Endodermal cell (in vitro differentiated cells): ENCODE measurements at regions not wholly inside any gene's neighbourhood (a gene's known extent, or its start where the extent isn't known, plus 50 kb on each side); places are given as distances from the start of the nearest gene placed in this dataset.

Experiments used
- DNase-seq: peaks from one replicate; pipeline ENCODE4 v3.0.0-alpha.2; 2017
- H3K27ac ChIP-seq: 2 replicates; pipeline ENCODE4 v1.5.1; 2013; ENCODE audit warnings: mild to moderate bottlenecking, low read depth, low read length, moderate library complexity
- H3K27me3 ChIP-seq: 2 replicates; pipeline ENCODE4 v1.6.1; 2013; ENCODE audit warnings: mild to moderate bottlenecking, low read length, moderate library complexity; ENCODE audit not compliant: insufficient read depth, control insufficient read depth, poor library complexity, severe bottlenecking
- H3K36me3 ChIP-seq: 2 replicates; pipeline ENCODE4 v1.7.0; 2013; ENCODE audit warnings: mild to moderate bottlenecking, low read length, moderate library complexity; ENCODE audit not compliant: control insufficient read depth, insufficient read depth
- H3K4me1 ChIP-seq: one replicate; pipeline ENCODE4 v1.7.0; 2013; ENCODE audit warnings: low read length; ENCODE audit not compliant: control insufficient read depth, insufficient read depth
- H3K4me3 ChIP-seq: 2 replicates; pipeline ENCODE4 v1.5.1; 2013; ENCODE audit warnings: mild to moderate bottlenecking, low read length, moderate library complexity
- H3K9ac ChIP-seq: 2 replicates; pipeline ENCODE4 v1.6.1; 2013; ENCODE audit warnings: mild to moderate bottlenecking, low read length, moderate library complexity; ENCODE audit not compliant: poor library complexity, severe bottlenecking; ENCODE audit errors: extremely low read depth
- H3K9me3 ChIP-seq: 2 replicates; pipeline ENCODE4 v1.6.1; 2013; ENCODE audit warnings: mild to moderate bottlenecking, low read length, moderate library complexity; ENCODE audit not compliant: control insufficient read depth
- H3K27ac Mint-ChIP-seq: 2 replicates; pipeline ENCODE4 v1.8.0; 2020; ENCODE audit warnings: mixed read lengths
- H3K27me3 Mint-ChIP-seq: 2 replicates; pipeline ENCODE4 v1.8.0; 2021; ENCODE audit warnings: mild to moderate bottlenecking, mixed read lengths; ENCODE audit not compliant: insufficient read depth
- H3K36me3 Mint-ChIP-seq: 2 replicates; pipeline ENCODE4 v1.8.0; 2020; ENCODE audit warnings: low read depth, mixed read lengths
- H3K4me1 Mint-ChIP-seq: 2 replicates; pipeline ENCODE4 v1.8.0; 2020; ENCODE audit warnings: mixed read lengths
- H3K4me3 Mint-ChIP-seq: 2 replicates; pipeline ENCODE4 v1.8.0; 2020; ENCODE audit warnings: mild to moderate bottlenecking, moderate library complexity, mixed read lengths
- H3K9me3 Mint-ChIP-seq: 2 replicates; pipeline ENCODE4 v1.8.0; 2020; ENCODE audit warnings: mild to moderate bottlenecking, mixed read lengths
- WGBS, 2 experiments: methylation state at CpG; one replicate each; pipeline versions ENCODE4 v1.1.5 to v1.1.7; 2013; ENCODE audit warnings: missing lambda C conversion rate in 2 of 2, mixed read lengths in 1 of 2; ENCODE audit not compliant: insufficient coverage in 1 of 2, insufficient read length in 1 of 2; 5-methylcytosine and 5-hydroxymethylcytosine counted together
- TF ChIP-seq, protein P1 (sequence below): fragments of 200-600 bp; sonication (generic); conservative IDR thresholded peaks from 2 replicates; pipeline ENCODE4 v1.5.0; 2021; ENCODE audit warnings: antibody characterized with exemption, mild to moderate bottlenecking

DNA sequence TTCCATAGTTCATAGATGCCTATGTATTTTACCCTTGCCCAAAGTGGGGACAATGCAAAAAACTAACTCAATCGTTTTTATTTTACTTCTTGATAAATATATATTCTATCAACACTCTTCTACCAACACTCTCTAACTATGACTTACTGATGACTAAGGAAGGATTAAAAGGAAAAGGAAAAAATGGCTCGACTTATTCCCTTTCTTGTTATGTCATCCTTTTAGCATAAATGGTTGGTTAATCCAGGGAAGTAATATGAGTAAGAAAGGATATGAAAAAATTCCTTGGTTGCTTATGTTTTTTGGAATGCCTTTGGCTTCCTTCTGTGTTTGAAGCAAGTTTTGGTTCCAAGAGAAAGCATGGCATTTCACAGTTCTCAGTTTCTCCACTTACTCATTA, 1087.1 kb downstream of the C4orf33 start:
- Histone ChIP-seq H3K36me3 (no peaks in the 10 kb centered on the region), H3K9me3 (peaks cover 5% of the 10 kb centered on the region), H3K27ac (no peak overlapping the region), H3K9ac (no peak overlapping the region), H3K4me1 (no peaks in the 10 kb centered on the region), H3K4me3 (no peak overlapping the region), H3K27me3 (no peaks in the 10 kb centered on the region)
- H3K27ac Mint-ChIP-seq = no peak overlapping the region
- TF ChIP-seq, protein P1, sequence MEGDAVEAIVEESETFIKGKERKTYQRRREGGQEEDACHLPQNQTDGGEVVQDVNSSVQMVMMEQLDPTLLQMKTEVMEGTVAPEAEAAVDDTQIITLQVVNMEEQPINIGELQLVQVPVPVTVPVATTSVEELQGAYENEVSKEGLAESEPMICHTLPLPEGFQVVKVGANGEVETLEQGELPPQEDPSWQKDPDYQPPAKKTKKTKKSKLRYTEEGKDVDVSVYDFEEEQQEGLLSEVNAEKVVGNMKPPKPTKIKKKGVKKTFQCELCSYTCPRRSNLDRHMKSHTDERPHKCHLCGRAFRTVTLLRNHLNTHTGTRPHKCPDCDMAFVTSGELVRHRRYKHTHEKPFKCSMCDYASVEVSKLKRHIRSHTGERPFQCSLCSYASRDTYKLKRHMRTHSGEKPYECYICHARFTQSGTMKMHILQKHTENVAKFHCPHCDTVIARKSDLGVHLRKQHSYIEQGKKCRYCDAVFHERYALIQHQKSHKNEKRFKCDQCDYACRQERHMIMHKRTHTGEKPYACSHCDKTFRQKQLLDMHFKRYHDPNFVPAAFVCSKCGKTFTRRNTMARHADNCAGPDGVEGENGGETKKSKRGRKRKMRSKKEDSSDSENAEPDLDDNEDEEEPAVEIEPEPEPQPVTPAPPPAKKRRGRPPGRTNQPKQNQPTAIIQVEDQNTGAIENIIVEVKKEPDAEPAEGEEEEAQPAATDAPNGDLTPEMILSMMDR = no peak
- no peaks in the 10 kb centered on the region for H3K27me3 Mint-ChIP-seq
- no peak overlapping the region for H3K4me3 Mint-ChIP-seq
- H3K4me1 Mint-ChIP-seq = no peaks in the 10 kb centered on the region
- no peak for DNase-seq
- 72% methylated on average over 2 of the region's 2 CpGs; no CpG with 5 or more reads in 1 of the 2 experiments for WGBS, 2 experiments
- H3K9me3 Mint-ChIP-seq = peaks cover under 1% of the 10 kb centered on the region
- no peaks in the 10 kb centered on the region for H3K36me3 Mint-ChIP-seq

DNA sequence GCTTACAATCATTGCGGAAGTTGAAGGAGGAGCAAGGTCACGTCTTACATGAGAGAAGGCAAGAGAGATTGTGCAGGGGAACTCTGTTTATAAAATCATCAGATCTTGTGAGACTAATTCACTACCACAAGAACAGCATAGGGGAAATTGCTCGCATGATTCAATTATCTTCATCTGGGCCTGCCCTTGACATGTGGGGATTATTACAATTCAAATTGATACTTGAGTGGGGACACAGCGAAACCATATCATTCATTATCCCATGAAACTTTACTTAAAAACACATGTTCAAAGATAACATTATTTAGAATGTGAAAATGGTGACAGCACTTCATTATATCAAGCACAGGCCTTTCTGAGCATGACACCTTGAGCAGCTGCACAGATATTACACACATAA, 1087.8 kb downstream of the C4orf33 start:
- Mint-ChIP-seq H3K4me1 (no peaks in the 10 kb centered on the region), H3K27me3 (no peaks in the 10 kb centered on the region), H3K27ac (no peak overlapping the region), H3K9me3 (peaks cover 7% of the 10 kb centered on the region), H3K4me3 (no peak overlapping the region), H3K36me3 (peaks cover under 1% of the 10 kb centered on the region)
- Histone ChIP-seq H3K9me3 (peaks cover 12% of the 10 kb centered on the region), H3K4me1 (no peaks in the 10 kb centered on the region), H3K4me3 (no peak overlapping the region), H3K27me3 (no peaks in the 10 kb centered on the region), H3K36me3 (no peaks in the 10 kb centered on the region), H3K9ac (no peak overlapping the region), H3K27ac (no peak overlapping the region)
- no peak for DNase-seq
- 88% methylated on average over 4 of the region's 4 CpGs; no CpG with 5 or more reads in 1 of the 2 experiments for WGBS, 2 experiments
- TF ChIP-seq, protein P1 = no peak

DNA sequence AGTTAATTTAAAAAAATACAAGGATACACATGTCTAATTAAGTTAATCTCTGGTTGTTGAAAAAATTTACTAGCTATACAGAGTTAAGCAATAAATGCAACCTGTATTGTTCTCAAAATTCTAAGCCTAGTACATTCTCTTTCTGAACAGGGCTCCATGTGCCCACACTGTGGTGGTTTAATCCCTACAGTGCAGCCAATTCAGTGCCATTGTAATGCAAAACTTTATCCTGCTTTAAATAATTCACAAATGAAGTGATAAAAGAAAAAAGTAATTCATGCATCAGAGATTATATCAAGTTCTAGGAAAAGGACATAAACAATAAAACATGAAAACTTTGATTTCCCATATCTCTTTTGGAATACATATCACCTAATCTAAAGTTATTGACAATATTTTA, 1089.2 kb downstream of the C4orf33 start:
- Mint-ChIP-seq H3K9me3 (peaks cover 14% of the 10 kb centered on the region), H3K27ac (no peak overlapping the region), H3K4me3 (no peak overlapping the region), H3K27me3 (no peaks in the 10 kb centered on the region), H3K4me1 (no peaks in the 10 kb centered on the region), H3K36me3 (peaks cover 4% of the 10 kb centered on the region)
- TF ChIP-seq, protein P1 = no peak
- Histone ChIP-seq H3K27me3 (no peaks in the 10 kb centered on the region), H3K36me3 (no peaks in the 10 kb centered on the region), H3K4me3 (no peak overlapping the region), H3K9me3 (peaks cover 25% of the 10 kb centered on the region), H3K27ac (no peak overlapping the region), H3K9ac (no peak overlapping the region), H3K4me1 (no peaks in the 10 kb centered on the region)
- no peak for DNase-seq
